CD4-positive, alpha-beta T cell treated with Interleukin-12 subunit alpha and Interleukin-12 subunit beta, for 1 hour (primary cell): ENCODE measurements at regions not wholly inside any gene's neighbourhood (a gene's known extent, or its start where the extent isn't known, plus 50 kb on each side); places are given as distances from the start of the nearest gene placed in this dataset.
"Not testable (repeated sequence)": the region's sequence is repeated elsewhere in the genome, so short reads cannot be mapped to it uniquely, and the experiment has no call there.

Experiments
- DNase-seq: peaks from one replicate; pipeline ENCODE4 v3.0.0-alpha.2; 2020

DNA sequence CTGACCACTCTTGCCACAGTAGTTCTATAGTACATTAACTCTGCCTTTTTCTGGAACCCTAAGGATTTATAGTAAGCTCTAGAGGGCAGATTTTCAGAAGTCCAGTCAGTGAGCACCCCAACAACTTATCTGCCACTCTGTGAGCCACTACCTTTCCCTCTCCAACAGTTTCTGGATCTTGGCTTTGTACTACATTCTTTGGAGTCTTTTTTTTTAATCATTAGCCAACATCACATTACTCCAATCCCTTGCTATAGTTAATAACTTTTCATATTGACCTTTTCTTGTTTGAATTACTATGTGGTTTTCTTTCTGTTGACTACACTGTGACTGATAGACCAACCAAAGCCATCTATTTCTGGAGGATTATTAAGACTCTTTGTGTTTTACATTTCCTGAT, 1596.7 kb upstream of the PRMT6 start:
- DNase-seq, result no peak

- DNase-seq, result no peak
These were observed 1594.2 kb upstream of the PRMT6 start for GRCh38 chr1:105462308-105462707.

- DNase-seq, result no peak
These were observed 1588.9 kb upstream of the PRMT6 start for GRCh38 chr1:105467549-105467948.

DNA sequence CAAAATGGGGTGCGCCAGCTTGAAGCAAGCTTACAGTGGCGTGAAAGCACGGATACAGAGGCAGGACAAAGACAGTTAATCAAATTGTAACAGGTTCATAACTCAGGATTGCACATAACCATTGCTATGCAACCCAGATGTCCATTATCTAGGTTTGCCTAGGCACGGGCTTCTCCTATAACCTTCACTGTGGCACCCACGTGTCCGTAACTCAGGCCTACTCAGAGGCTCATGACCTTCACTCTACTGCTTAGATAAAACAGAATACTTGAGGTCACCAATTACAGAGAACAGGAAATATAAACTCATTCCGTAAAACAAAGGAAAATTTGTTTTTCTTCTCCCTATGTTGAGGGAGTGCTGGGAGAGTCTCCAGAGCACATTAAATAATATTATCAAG, 1585.9 kb upstream of the PRMT6 start:
- not testable (repeated sequence) for DNase-seq

- DNase-seq, result no peak
These were observed 1573.0 kb upstream of the PRMT6 start for GRCh38 chr1:105483436-105483835.

- DNase-seq, result no peak
These were observed 1571.3 kb upstream of the PRMT6 start for GRCh38 chr1:105485207-105485606.

- DNase-seq, result no peak
These were observed 1563.6 kb upstream of the PRMT6 start for GRCh38 chr1:105492921-105493320.

DNA sequence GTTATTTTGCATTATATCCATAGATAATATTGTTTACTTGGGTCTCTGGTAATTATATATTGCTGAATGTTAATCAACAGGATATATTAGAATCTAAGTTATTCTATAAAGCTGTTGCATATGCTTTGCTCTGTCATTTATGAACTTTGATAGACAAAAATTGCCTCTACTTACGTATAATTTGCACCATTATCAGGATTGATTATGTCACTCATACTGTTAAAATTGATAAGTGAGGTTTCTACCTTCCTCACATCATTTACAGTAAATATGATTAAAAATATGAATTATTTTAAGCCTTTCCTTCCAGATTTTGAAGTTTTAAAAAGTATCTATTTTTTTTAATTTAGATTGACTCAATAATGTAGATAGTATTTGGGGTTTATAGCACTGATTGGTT, 1540.4 kb upstream of the PRMT6 start:
- no peak for DNase-seq

DNA sequence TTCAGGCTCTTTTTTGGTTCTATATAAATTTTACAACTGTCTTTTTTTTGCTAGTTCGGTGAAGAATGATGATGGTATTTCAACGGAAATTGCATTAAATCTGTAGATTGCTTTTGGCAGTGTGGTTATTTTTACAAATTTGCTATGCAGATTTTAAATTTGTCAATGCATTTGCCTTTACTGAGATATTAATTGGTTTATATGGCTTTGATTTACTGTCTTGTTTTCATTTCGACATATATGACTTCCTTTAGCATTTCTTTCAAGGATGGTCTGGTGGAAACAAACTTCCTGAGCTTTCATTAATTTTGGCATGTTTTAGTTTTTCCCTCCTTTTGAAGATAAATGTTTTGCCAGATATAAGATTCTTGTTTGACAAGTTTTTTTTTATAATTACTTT, 1522.5 kb upstream of the PRMT6 start:
- no peak for DNase-seq

DNA sequence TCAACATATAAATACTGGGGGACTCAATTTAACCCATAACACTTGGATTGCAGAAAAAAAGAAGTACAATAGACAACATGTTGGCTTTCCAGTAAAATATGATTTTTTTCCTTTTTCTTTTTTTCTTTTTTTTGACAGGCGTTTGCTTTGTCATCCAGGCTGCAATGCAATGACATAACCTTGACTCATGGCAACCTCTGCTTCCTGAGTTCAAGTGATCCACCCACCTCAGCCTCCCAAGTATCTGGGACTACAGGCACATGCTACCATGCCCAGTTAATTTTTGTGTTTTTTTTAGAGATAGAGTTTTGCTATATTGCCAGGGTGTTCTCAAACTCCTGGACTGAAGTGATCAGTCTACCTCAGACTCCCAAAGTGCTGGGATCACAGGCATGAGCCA, 1512.0 kb upstream of the PRMT6 start:
- no peak for DNase-seq

DNA sequence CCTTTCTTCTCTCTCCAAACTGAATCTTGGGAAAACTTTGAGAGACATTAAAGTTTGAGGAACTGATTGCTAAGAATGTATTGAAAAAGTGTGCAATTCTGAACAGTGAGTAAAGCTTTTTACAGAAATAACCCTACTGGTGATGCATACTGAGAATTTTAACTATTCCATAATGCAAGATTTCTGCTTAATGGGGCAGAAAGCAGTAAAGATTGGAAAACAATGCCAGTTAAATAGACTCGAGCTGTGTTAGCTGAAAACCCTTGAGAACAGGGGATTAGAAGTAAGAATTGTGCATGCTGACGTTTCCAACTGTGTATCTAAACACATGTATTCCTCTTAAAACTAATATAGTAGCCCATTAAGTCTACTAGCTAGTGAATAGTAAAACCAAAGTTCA, 1500.2 kb upstream of the PRMT6 start:
- DNase-seq, result no peak

DNA sequence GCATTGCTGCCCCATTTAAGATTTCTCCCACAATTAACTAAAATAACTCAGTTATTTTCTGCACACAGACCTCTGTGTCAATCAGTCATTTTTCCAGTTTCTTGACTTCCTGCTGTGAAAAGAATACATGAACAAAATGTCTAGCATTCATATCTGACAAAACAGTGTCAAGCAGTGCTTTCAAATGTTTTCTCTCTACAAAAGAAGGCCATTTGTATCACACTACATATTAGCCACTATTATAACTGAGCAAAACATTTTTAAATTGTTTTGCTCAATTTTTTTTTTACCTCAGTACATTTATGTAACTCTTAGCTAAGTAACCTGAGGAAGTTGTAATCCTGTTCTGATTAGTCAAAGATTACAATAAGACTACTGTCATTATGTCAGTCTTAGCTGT, 1498.5 kb upstream of the PRMT6 start:
- DNase-seq, result no peak

DNA sequence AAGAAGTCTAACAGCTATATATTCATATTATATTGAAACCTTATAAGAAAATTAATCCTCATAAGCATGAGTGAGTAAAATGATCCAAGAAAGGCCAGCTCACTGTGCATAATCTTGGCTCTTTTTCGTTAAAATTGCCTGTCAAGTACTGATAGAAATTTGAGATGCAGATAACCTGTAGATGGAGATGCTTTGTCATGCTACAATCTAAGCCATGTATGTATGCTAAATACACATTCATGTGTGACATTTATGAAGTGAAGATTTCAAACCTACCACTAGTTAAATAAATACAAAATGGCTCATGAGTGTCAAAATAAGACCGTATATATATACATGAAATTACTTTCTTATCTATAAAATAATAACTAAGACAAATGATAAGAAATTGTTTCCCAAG, 1491.5 kb upstream of the PRMT6 start:
- no peak for DNase-seq

DNA sequence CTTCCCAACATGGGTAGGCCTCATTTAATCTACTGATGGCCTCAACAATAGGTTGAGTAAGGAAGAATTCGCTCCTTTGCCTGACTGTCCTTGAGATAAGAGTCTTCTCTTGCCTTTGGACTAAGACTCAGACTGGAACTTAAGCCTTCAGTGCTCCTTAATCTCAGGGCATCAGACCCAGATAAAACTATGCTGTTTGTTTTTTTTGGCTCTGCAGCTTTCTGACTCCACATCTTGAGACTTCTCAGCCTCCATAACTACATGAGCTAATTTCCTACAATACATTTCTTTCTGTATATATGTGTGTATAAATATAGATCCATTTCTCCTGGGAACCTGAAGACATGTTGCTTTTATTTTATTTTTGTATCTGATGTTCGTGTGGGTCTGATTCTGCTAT, 1470.7 kb upstream of the PRMT6 start:
- no peak for DNase-seq

DNA sequence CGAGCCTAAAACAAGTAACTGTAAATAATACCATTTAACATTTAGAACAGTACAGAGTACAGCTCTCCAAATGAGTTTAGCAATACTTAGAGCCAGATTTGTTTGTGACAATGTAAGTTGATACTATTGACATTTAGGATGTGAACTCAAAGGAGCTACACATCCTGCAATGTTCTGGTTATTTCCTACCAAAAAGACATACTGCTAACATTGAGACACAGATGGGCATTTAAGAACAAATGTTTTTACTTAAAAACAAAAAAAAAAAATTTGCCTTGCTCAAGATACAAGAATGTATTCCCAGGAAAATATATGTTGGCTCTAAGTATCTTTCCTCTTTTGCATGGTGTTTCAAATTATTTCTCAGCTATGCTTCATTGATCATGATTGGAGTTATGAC, 1464.8 kb upstream of the PRMT6 start:
- DNase-seq, result no peak

DNA sequence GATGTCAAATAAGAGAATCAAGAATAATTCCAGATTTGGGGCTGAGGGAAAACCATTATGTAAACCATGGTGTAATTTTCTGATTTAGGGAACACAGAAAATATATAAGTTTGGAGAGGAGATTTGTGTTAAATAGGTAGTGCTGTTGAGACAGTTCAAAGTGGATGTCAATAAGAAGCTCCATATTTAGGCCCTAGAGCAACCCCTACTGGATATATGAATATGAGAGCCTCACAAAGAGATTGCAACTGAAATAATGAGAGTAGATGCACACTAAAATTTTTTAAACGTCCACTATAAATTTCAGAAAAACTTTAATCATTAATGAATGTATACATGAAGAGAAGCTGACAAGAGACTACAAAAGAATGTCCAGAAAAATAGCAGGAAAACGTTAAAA, 1447.8 kb upstream of the PRMT6 start:
- DNase-seq, result no peak

- DNase-seq, result no peak
These were observed 1430.0 kb upstream of the PRMT6 start for GRCh38 chr1:105626276-105626987.

DNA sequence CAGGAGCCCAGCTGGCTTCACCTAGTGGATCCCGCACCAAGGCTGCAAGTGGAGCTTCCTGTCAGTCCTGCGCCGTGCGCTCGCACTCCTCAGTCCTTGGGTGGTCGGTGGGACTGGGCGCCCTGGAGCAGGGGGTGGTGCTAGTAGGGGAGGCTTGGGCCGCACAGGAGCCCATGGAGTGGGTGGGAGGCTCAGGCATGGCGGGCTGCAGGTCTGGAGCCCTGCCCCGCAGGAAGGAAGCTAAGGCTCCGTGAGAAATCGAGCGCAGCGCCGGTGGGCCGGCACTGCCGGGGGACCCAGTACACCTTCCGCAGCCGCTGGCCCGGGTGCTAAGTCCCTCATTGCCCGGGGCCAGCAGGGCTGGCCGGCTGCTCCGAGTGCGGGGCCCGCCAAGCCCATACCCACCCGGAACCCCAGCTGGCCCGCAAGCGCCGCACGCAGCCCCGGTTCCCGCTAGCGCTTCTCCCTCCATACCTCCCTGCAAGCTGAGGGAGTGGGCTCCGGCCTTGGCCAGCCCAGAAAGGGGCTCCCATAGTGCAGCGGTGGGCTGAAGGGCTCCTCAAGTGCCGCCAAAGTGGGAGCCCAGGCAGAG, 1425.2 kb upstream of the PRMT6 start:
- DNase-seq, result not testable (repeated sequence)

- no peak for DNase-seq
These were observed 1423.9 kb upstream of the PRMT6 start for GRCh38 chr1:105632342-105633196.

- no peak for DNase-seq
These were observed 1420.4 kb upstream of the PRMT6 start for GRCh38 chr1:105636052-105636451.

GRCh38 chr1:105641407-105641806, 1415.1 kb upstream of the PRMT6 start:
- no peak for DNase-seq

- no peak for DNase-seq
These were observed 1404.4 kb upstream of the PRMT6 start for GRCh38 chr1:105652109-105652508.

DNA sequence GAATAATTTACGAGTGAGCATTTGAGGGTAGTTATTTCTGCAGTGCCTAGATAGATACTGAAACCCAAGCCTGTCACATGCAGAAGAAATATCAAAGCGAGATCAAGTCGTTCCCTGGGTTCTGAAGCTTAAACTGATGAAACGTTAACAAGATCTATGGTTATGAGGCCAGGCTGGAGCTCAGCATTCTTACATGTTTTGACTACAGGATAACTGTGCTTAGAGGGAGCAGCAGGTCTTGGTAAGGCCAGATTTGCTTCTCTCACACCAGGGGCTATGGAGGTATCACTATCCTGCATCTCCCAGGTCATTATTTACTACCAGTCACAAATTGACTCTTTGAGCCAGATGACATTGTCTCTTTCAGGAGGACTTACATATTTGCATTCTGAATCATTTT, 1401.4 kb upstream of the PRMT6 start:
- DNase-seq, result no peak

DNA sequence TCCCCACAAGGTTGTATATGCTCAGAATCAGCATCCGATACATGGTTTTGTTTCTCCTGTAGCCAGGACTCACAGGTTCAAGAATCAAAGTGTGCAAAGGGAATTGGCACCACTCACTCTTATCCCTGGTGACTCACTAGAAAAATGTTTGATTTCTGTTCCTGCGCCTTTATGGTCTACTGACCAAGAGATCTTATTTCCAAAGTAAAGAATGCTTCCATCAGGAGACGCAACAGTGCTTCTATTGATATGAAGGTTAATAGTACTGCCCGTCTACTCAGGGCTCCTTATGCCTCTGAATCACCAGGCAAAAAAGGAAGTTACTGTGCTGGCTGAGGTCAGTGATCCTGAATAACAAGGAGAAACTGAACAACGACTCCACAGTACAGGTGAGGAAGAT, 1392.0 kb upstream of the PRMT6 start:
- no peak for DNase-seq
